Mesothelial cell of epicardium (in vitro differentiated cells): ENCODE measurements at regions not wholly inside any gene's neighbourhood (a gene's known extent, or its start where the extent isn't known, plus 50 kb on each side); places are given as distances from the start of the nearest gene placed in this dataset.

Experiments
- DNase-seq, 2 experiments: peaks; one replicate each; pipeline ENCODE4 v3.0.0; 2021; ENCODE audit warnings: low spot score in 2 of 2; ENCODE audit not compliant: unreplicated experiment in 2 of 2
- H3K27ac Mint-ChIP-seq: 2 replicates; pipeline ENCODE4 v1.8.0; 2021; ENCODE audit warnings: mixed read lengths
- H3K27me3 Mint-ChIP-seq: 2 replicates; pipeline ENCODE4 v1.8.0; 2021; ENCODE audit warnings: low read depth, mixed read lengths
- H3K36me3 Mint-ChIP-seq: 2 replicates; pipeline ENCODE4 v1.8.0; 2021; ENCODE audit warnings: mixed read lengths
- H3K4me1 Mint-ChIP-seq: 2 replicates; pipeline ENCODE4 v1.8.0; 2021; ENCODE audit warnings: mixed read lengths
- H3K4me3 Mint-ChIP-seq: 2 replicates; pipeline ENCODE4 v1.8.0; 2021; ENCODE audit warnings: mild to moderate bottlenecking, moderate library complexity, mixed read lengths
- H3K9me3 Mint-ChIP-seq: 2 replicates; pipeline ENCODE4 v1.8.0; 2021; ENCODE audit warnings: mixed read lengths
- CTCF ChIP-seq: fragments of 200-600 bp; sonication (generic); IDR thresholded peaks from one replicate; pipeline ENCODE4 v1.5.0; 2021; ENCODE audit warnings: antibody characterized with exemption; ENCODE audit not compliant: unreplicated experiment

GRCh38 chr9:87127978-87128614 is 180.8 kb upstream of the GAS1 start:
- Mint-ChIP-seq H3K27ac (no peak overlapping the region), H3K4me1 (peaks cover 46% of the 10 kb centered on the region), H3K27me3 (no peaks in the 10 kb centered on the region), H3K36me3 (peaks cover 13% of the 10 kb centered on the region), H3K9me3 (peaks cover 24% of the 10 kb centered on the region), H3K4me3 (no peak overlapping the region)
- no peak for TF ChIP-seq CTCF
- DNase-seq, result no peak

GRCh38 chr9:87128844-87129493 is 181.7 kb upstream of the GAS1 start:
- DNase-seq, result no peak
- Mint-ChIP-seq H3K27ac (no peak overlapping the region), H3K4me3 (no peak overlapping the region), H3K4me1 (peaks cover 38% of the 10 kb centered on the region), H3K36me3 (peaks cover 16% of the 10 kb centered on the region), H3K9me3 (peaks cover 32% of the 10 kb centered on the region), H3K27me3 (no peaks in the 10 kb centered on the region)
- TF ChIP-seq CTCF, result no peak

- no peak for TF ChIP-seq CTCF
- no peak for DNase-seq
- no peaks in the 10 kb centered on the region for H3K27me3 Mint-ChIP-seq
Observed at GRCh38 chr9:87135074-87135473, 187.8 kb upstream of the GAS1 start.

GRCh38 chr9:87137718-87138117 is 190.4 kb upstream of the GAS1 start:
- no peak overlapping the region for H3K4me3 Mint-ChIP-seq

More at GRCh38 chr9:87135074-87135473, 187.8 kb upstream of the GAS1 start:
- Mint-ChIP-seq H3K27ac (no peak overlapping the region), H3K9me3 (peaks cover 32% of the 10 kb centered on the region), H3K4me3 (no peak overlapping the region), H3K4me1 (peaks cover 22% of the 10 kb centered on the region), H3K36me3 (peaks cover 16% of the 10 kb centered on the region)

More at GRCh38 chr9:87137718-87138117, 190.4 kb upstream of the GAS1 start:
- H3K4me1 Mint-ChIP-seq, result peaks cover 22% of the 10 kb centered on the region
- H3K9me3 Mint-ChIP-seq, result peaks cover 12% of the 10 kb centered on the region
- H3K27ac Mint-ChIP-seq, result no peak overlapping the region
- TF ChIP-seq CTCF, result no peak
- H3K36me3 Mint-ChIP-seq, result peaks cover 6% of the 10 kb centered on the region
- no peaks in the 10 kb centered on the region for H3K27me3 Mint-ChIP-seq
- DNase-seq, result no peak
